NCI-H748 (cell line): ENCODE measurements at regions not wholly inside any gene's neighbourhood (a gene's known extent, or its start where the extent isn't known, plus 50 kb on each side); places are given as distances from the start of the nearest gene placed in this dataset.

Source experiments
- DNase-seq: peaks from one replicate; lab custom pipeline; 2025; ENCODE audit not compliant: unreplicated experiment; lab: John Stamatoyannopoulos, UW

GRCh38 chr15:66832664-66833063 lies 130.6 kb downstream of the SMAD6 start:
- no peak for DNase-seq

DNA sequence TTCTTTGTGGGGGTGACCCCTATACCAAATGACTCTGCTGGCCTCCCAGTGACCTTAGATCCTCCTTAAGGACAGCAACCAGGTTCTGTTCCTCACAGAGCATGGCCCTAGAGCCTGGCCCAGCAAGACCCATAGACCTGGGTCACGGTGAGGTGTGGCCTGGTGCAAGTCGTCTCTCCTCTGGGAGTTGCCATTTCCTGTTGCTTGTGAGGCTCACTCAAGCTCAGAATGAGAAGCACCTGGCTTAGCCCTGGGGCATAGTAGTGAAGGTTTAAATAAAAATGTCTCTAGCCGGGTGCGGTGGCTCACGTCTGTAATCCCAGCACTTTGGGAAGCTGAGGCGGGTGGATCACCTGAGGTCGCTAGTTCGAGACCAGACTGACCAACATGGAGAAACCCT lies 131.3 kb downstream of the SMAD6 start:
- no peak for DNase-seq

DNA sequence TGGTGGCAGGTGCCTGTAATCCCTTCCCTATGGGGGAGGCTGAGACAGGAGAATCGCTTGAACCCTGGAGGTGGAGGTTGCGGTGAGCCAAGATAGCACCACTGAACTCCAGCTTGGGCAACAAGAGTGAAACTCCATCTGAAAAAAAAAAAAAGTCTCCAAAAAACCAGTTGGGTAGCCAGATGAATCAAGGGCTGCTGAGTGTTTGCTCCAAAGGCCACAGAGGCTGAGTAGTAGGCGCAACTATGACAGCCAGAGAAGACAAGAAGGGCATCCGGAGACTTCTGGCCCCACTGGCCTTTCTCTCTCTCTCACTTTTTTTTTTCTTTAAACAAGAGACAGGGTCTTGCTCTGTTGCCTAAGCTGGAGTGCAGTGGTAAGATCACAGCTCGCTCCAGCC lies 131.8 kb downstream of the SMAD6 start:
- no peak for DNase-seq

- DNase-seq: no peak
Measured at GRCh38 chr15:66834881-66835878, 133.1 kb downstream of the SMAD6 start.

GRCh38 chr15:66836231-66837030 lies 134.4 kb downstream of the SMAD6 start:
- no peak for DNase-seq

- DNase-seq: no peak
Measured at GRCh38 chr15:66838202-66838601, 136.2 kb downstream of the SMAD6 start.

DNA sequence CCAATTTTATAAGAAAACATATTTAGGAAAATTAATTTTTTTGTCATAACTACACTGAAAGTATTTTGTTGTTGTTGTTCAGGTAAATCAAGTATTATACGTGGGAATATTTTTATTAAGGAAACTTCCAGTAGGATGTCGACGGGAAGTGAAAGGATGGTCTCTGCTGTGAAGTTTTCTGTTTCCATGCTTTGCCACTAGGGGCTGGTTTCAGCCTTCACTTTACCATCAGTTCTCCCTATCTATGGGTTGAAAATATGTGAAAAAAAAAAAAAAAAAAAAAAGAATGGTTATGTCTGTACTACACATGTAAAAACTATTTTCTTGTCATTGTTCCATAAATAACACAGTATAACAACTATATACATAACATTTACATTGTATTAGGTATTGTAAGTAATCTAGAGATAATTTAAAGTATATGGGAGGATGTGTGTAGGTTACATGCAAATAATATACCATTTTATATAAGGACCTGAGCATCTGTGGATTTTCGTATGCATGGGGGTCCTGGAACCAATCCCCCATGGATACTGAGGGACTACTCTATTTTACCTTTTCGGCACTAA lies 136.7 kb downstream of the SMAD6 start:
- DNase-seq: no peak

- no peak for DNase-seq
Measured at GRCh38 chr15:66839506-66840112, 137.6 kb downstream of the SMAD6 start.

DNA sequence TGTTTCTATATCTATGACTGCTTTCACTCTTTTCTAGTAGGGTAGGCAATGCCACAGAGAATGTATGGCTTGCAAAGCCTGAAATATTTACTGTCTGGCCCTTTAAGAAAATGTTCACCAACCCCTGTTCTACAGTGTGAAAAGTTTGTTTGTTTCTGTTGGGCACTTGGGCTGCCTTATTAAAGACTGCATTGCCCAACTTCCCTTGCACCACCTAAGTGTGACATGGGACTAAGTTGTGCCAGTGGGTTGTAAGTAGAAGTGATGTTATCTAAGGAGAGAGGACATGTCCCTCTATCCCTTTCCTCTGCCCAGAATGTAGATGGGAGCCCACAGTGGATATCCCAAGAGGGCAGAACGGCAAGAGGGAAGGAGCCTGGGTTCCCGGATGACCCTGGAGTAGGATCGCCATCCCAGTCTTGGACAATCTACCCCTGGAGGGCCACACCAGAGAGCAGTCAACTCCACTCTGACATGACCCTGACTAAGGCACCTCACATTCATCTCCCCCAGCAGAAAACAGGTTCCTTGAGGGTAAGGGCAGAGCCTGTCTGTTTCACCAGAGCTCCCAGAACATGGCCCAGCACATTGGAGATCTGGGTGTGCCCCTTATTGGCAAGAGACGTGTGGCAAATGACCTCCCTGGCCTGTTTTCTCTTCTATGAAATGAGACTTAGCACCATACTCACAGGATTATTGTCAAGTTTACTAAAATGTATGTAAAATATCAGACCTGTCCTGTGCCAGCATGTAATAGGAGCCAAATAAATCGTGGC lies 138.8 kb downstream of the SMAD6 start:
- no peak for DNase-seq

DNA sequence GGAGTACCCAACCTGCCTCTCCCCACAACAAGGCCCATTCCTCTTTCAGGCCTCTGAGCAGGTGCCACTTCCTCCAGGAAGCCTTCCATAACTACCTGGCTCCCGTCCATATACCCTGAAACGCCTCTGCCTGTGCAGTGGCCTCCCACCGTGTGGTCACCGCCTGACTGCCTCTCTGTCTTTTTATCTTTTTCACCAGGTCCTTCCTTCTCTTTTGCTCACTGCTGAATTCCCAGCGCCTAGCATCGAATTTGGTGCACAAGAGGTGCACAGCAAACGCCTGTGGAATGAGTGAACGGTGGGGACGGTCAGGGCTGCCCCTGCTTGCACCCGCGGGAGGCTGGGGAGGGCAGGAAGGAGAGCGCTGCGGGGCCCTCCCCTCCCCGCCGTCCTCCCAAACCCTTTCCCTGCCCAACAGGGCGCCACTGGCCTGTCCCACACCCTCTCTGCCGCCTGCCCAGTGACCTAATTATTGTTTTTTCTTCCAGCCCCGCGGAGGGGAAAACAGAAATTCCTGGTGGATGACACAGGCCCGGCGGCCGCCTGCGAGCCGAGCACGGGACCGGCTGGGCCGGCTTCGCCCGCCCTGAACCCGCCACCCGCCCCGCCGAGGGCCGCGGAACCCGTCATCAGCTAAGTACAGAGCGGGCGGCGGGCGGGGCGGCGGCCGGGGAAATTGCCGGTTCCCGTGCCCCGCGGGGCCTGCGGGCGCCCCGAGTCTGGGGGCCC lies 140.1 kb downstream of the SMAD6 start:
- DNase-seq: peak; percentile 38

DNA sequence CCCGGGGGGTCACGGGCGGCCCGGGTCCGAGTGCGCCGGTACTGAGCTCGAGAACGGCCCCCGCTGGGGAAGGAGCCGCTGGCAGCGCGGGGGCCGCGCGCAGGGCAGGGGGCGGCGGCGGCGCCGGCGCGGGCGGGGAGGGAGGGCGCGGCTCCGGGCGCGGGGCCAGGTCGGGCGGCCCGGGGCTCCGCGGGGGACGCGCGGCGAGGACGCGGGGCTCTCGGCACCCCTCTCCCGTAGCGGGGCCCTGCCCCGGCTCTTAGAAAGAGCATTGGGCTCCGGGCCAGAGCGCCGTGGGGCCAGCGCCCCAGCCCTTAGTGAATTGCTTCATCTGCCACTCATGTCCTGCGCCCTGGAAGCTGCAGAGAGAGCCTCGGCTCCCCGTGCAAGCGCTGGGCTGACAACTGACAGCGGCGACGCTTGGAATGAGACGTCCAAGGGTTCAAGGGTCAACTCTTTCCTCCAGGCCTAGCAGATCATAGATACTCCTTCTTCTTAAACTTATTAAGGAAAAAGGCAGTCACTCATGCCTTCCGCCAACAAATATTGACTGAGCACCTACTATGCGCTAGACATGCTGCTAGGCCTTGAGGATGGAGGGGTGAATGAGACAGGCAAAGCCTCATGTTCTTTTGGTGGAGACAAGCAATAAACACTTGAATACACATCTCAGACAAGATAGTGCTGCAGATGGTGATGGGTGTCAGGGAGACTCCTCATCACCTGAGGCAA lies 140.8 kb downstream of the SMAD6 start:
- DNase-seq: peak; percentile 53

- no peak for DNase-seq
Measured at GRCh38 chr15:66843581-66843980, 141.5 kb downstream of the SMAD6 start.

- no peak for DNase-seq
Measured at GRCh38 chr15:66844041-66844746, 142.2 kb downstream of the SMAD6 start.

- no peak for DNase-seq
Measured at GRCh38 chr15:66844747-66845145, 142.7 kb downstream of the SMAD6 start.

- DNase-seq: no peak
Measured at GRCh38 chr15:66845266-66845785, 143.3 kb downstream of the SMAD6 start.

DNA sequence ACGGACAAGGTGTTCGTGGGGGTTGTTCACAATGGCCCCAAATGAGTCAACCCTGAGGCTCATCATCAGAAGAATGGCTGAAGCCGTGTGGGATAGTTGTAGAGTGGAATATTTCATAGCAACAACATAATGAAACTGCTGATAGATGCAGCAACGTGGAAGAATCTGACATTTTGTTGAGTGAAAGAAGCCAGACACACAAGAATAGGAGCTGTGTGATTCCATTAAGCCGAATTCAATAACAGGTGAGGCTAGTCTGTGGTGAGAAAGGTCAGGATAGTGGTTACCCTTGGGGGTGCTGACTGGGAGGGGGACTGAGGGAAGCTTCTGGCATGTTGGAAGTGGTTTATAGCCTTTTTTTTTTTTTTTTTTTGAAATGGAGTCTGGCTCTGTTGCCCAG lies 144.0 kb downstream of the SMAD6 start:
- DNase-seq: no peak

DNA sequence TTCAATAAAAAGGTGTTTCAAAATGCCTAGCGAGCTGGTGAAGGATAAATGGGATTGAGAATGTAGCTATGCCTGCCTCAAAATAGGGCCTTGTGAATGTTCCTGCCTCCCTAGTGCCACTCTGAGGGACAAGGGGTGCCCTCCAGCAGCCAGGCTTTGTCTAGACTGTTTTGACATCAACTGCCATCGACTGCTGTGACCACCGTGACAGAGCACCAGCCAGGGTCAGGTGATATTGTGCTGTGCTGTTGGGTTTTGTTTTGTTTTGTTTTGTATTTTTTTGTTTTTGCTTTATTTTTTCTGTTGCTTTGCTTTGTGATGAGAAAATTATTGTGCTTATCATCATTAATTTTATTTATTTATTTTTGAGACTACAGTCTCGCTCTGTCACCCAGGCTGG lies 144.8 kb downstream of the SMAD6 start:
- DNase-seq: no peak

DNA sequence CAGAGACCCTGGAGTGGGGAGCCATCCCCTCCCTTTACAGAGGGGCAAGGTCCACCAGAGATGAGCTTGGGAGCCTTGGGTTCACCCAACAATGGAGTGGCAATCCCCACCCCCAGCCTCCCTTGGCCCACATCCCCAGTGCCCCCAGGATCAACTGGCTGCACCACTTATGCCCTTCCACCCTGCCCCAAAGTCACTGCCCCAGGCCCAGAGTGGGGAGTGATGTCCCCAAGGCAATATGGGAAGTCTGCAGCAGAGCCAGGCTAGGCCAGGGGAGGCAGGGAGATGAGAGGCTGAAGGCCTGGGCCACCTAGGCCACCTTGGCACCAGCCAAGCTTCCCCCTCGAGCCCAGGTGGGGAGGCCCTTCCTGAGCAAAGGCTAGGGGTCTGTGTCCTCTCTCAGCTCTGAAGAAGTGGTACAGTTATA lies 145.5 kb downstream of the SMAD6 start:
- DNase-seq: no peak
